Lower leg skin (tissue), 4 donors: ENCODE measurements at regions not wholly inside any gene's neighbourhood (a gene's known extent, or its start where the extent isn't known, plus 50 kb on each side); places are given as distances from the start of the nearest gene placed in this dataset.

ENCODE experiments used
- DNase-seq, 2 donors: peaks; one replicate each; pipeline ENCODE4 v3.0.0-alpha.2; 2019; ENCODE audit warnings: low spot score in 2 of 2
- H3K4me3 ChIP-seq: fragments of 200-600 bp; sonication (generic); 2 replicates; pipeline ENCODE4 v1.5.1; 2017; ENCODE audit warnings: mild to moderate bottlenecking, low read depth; ENCODE audit not compliant: poor library complexity, severe bottlenecking
- CTCF ChIP-seq, 3 donors: fragments of 450-650 bp; IDR thresholded peaks; one replicate each; pipeline ENCODE4 v1.5.1; 2016; ENCODE audit warnings: antibody characterized with exemption in 3 of 3, mild to moderate bottlenecking in 3 of 3, moderate library complexity in 2 of 3
- POLR2A ChIP-seq, 2 donors: fragments of 450-650 bp; IDR thresholded peaks; one replicate each; pipeline ENCODE4 v1.6.1; 2016 to 2017; ENCODE audit warnings: antibody characterized with exemption in 2 of 2, mild to moderate bottlenecking in 1 of 2, moderate library complexity in 1 of 2
- WGBS, 2 donors: methylation state at CpG; one replicate each; pipeline ENCODE4 v1.1.5; 2018; 5-methylcytosine and 5-hydroxymethylcytosine counted together
- intact Hi-C: fragments of 100-400 bp; cut with DNase I; formaldehyde crosslinking; loops from one replicate; pipeline ENCODE4 v1.15.0; 2023; ENCODE audit warnings: low total_unique reads

GRCh38 chr3:164452707-164453106 lies 625.6 kb downstream of the SI start:
- DNase-seq, result no peak
- 64 to 69% methylated on average over 1 of the region's 1 CpG for WGBS, 2 donors
- intact Hi-C loops, result no loop called here
- no peak overlapping the region for H3K4me3 ChIP-seq
- no peak for TF ChIP-seq POLR2A (IDR thresholded peaks at IDR 0.05)
- no peak for TF ChIP-seq CTCF (IDR thresholded peaks at IDR 0.05)

- WGBS, 2 donors, result 50 to 53% methylated on average over 5 of the region's 5 CpGs
- H3K4me3 ChIP-seq, result no peak overlapping the region
- intact Hi-C loops, result no loop called here
- TF ChIP-seq POLR2A (IDR thresholded peaks at IDR 0.05), result no peak
- TF ChIP-seq CTCF (IDR thresholded peaks at IDR 0.05), result no peak
- DNase-seq, result peak in 1 of 2 donors; percentile 22
Observed at GRCh38 chr3:164451072-164451910, 627.0 kb downstream of the SI start.

- intact Hi-C loops, result no loop called here
- H3K4me3 ChIP-seq, result no peak overlapping the region
- TF ChIP-seq CTCF (IDR thresholded peaks at IDR 0.05), result no peak
- no peak for TF ChIP-seq POLR2A (IDR thresholded peaks at IDR 0.05)
- DNase-seq, result no peak
- WGBS, 2 donors, result 50 to 64% methylated on average over 4 of the region's 4 CpGs
Observed at GRCh38 chr3:164450276-164450905, 627.9 kb downstream of the SI start.

GRCh38 chr3:164419220-164419619 lies 659.1 kb downstream of the SI start:
- no peak for DNase-seq
- TF ChIP-seq CTCF (IDR thresholded peaks at IDR 0.05) (no peak), POLR2A (IDR thresholded peaks at IDR 0.05) (no peak)
- no peak overlapping the region for H3K4me3 ChIP-seq
- intact Hi-C loops, result no loop called here
- 88 to 93% methylated on average over 1 of the region's 1 CpG for WGBS, 2 donors

DNA sequence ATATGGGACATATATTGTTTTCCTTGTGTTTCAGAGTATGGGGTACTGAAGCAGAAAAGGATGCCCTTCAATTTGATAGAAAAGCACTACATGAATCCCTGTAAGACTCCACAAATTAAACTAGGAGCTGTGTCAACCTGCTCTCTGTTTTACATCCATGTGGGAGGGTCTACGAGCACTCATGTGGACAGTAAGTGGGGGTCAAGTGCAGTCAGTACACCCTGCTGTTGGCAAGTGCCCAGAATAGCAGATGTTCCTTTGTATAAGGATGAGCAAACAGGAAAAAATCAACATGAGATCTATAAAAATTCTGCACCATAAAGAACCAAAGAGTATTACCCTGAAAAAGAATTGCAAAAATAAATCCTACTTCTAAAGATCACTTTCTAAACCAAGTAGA lies 659.9 kb downstream of the SI start:
- TF ChIP-seq POLR2A (IDR thresholded peaks at IDR 0.05) (no peak), CTCF (IDR thresholded peaks at IDR 0.05) (no peak)
- H3K4me3 ChIP-seq, result no peak overlapping the region
- WGBS, 2 donors, result 82 to 86% methylated on average over 1 of the region's 1 CpG
- intact Hi-C loops, result no loop called here
- DNase-seq, result no peak
